OCI-LY3 (cell line): ENCODE measurements at regions not wholly inside any gene's neighbourhood (a gene's known extent, or its start where the extent isn't known, plus 50 kb on each side); places are given as distances from the start of the nearest gene placed in this dataset.

ENCODE experiments used
- H2AFZ ChIP-seq: fragments of 200-600, 300-600 bp; shearing (Covaris generic); 2 replicates; pipeline ENCODE4 v1.6.0; 2014; ENCODE audit warnings: antibody characterized with exemption, low read depth, low read length
- H3K27ac ChIP-seq: fragments of 200-600, 300-600 bp; sonication (generic); 2 replicates; pipeline ENCODE4 v1.5.1; 2014; ENCODE audit warnings: mild to moderate bottlenecking, low read length, moderate library complexity, mixed read lengths
- H3K27me3 ChIP-seq: fragments of 200-600, 300-600 bp; sonication (generic); 2 replicates; pipeline ENCODE4 v1.6.1; 2014; ENCODE audit warnings: low read depth, low read length, mixed read lengths
- H3K36me3 ChIP-seq: fragments of 200-600, 300-600 bp; sonication (generic); replicated peaks from 2 replicates; pipeline ENCODE3; 2014; ENCODE audit warnings: low read depth, low read length, mixed read lengths
- H3K4me1 ChIP-seq: fragments of 300-600, 200-600 bp; sonication (generic); 2 replicates; pipeline ENCODE4 v1.6.1; 2014; ENCODE audit warnings: low read length, mixed read lengths
- H3K4me2 ChIP-seq: fragments of 200-600, 300-600 bp; sonication (generic); 2 replicates; pipeline ENCODE4 v1.6.1; 2014; ENCODE audit warnings: low read length, mixed read lengths
- H3K4me3 ChIP-seq: fragments of 300-600, 200-600 bp; sonication (generic); 2 replicates; pipeline ENCODE4 v1.5.1; 2014; ENCODE audit warnings: antibody characterized with exemption, mild to moderate bottlenecking, low read length, moderate library complexity
- H3K79me2 ChIP-seq: fragments of 300-600, 200-600 bp; shearing (Covaris generic); 2 replicates; pipeline ENCODE4 v1.6.1; 2014; ENCODE audit warnings: mild to moderate bottlenecking, low read length, mixed read lengths
- H3K9ac ChIP-seq: fragments of 300-600, 200-600 bp; shearing (Covaris generic); 2 replicates; pipeline ENCODE4 v1.6.0; 2014; ENCODE audit warnings: mild to moderate bottlenecking, low read length, moderate library complexity
- H3K9me3 ChIP-seq: fragments of 200-600, 300-600 bp; shearing (Covaris generic); 2 replicates; pipeline ENCODE4 v1.6.1; 2014; ENCODE audit warnings: low read length, mixed read lengths; ENCODE audit not compliant: insufficient read depth
- H4K20me1 ChIP-seq: fragments of 200-600, 300-600 bp; sonication (generic); 2 replicates; pipeline ENCODE4 v1.6.1; 2016; ENCODE audit warnings: low read length, mixed read lengths; ENCODE audit not compliant: insufficient read depth
- EZH2phosphoT487 ChIP-seq: fragments of 200-600 bp; shearing (Covaris generic); IDR thresholded peaks from 2 replicates; pipeline ENCODE4 v1.6.1; 2018; ENCODE audit warnings: antibody characterized with exemption, mixed run types, low read depth
- TF ChIP-seq, protein P1 (sequence below): fragments of 200-600, 300-600 bp; sonication (generic); IDR thresholded peaks from 2 replicates; pipeline ENCODE4 v1.5.1; 2014; ENCODE audit warnings: antibody characterized with exemption, low read length, low read depth

DNA sequence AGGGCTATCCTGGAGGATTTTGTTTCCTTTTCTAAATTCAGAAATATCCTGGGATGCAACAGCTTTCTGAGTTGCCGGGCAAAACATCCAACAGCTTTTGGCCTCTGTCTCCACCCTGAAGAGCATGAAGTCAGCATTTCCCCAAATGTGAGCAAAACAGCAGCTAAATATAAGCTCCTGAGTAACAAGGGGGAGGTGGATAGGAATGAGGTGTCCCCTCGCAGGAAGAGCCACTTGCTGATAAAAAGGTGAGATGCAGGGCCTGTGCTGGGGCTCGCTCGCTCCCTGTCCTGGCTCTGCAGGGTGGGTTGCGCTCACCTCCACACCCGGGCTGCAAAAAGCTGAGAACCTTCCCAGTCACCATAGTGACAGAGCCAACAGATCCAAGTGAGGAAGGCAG is 264.3 kb downstream of the ZEB1 start:
- no peak overlapping the region for H3K4me3 ChIP-seq
- H4K20me1 ChIP-seq = no peaks in the 10 kb centered on the region
- H3K27ac ChIP-seq = no peak overlapping the region
- H3K36me3 ChIP-seq = peaks cover 3% of the 10 kb centered on the region
- H3K9ac ChIP-seq = no peak overlapping the region
- TF ChIP-seq EZH2phosphoT487 = no peak
- H3K27me3 ChIP-seq = no peaks in the 10 kb centered on the region
- no peaks in the 10 kb centered on the region for H3K9me3 ChIP-seq
- H3K4me1 ChIP-seq = peaks cover 32% of the 10 kb centered on the region
- no peaks in the 10 kb centered on the region for H3K79me2 ChIP-seq
- H3K4me2 ChIP-seq = no peak overlapping the region
- H2AFZ ChIP-seq = no peak overlapping the region

DNA sequence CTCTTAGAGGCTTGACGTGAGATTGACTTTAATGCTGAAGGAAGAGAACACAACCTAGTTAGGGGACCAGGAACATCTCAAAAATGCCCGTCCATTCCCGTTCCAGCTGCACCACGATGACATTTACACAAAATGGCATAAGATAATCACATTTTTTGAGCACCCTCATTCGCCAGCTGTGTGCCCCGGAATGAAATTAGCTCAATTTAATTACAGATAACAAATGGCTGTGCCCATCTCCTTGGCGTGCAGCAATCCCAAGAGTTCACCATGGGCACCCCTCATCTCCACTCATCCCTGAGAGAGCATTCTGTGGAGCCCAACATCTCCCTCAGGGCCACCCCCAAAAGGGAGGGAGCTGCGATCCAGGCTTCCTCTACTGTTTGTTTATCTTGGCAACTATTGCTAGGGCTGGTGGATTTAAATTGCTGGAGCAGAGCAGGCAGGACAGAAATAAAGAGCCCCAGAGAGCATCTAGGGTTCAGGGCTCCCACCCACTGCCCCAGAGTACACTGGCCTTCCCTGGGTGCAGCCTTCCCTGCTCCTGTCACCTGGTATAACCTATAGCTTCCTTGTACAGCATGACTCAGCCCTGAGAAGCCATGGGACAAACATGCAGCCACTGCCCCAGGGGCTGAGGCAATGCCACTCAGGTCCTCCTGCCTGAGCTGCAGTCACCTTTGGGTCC is 263.5 kb downstream of the ZEB1 start:
- TF ChIP-seq EZH2phosphoT487 = no peak
- TF ChIP-seq, protein P1, sequence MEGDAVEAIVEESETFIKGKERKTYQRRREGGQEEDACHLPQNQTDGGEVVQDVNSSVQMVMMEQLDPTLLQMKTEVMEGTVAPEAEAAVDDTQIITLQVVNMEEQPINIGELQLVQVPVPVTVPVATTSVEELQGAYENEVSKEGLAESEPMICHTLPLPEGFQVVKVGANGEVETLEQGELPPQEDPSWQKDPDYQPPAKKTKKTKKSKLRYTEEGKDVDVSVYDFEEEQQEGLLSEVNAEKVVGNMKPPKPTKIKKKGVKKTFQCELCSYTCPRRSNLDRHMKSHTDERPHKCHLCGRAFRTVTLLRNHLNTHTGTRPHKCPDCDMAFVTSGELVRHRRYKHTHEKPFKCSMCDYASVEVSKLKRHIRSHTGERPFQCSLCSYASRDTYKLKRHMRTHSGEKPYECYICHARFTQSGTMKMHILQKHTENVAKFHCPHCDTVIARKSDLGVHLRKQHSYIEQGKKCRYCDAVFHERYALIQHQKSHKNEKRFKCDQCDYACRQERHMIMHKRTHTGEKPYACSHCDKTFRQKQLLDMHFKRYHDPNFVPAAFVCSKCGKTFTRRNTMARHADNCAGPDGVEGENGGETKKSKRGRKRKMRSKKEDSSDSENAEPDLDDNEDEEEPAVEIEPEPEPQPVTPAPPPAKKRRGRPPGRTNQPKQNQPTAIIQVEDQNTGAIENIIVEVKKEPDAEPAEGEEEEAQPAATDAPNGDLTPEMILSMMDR = no peak
- peaks cover under 1% of the 10 kb centered on the region; the same call in 1 of the 2 replicates for H3K9me3 ChIP-seq
- H3K4me2 ChIP-seq = peak overlapping the region; percentile 63
- no peaks in the 10 kb centered on the region for H3K79me2 ChIP-seq
- H4K20me1 ChIP-seq = no peaks in the 10 kb centered on the region
- H3K27me3 ChIP-seq = no peaks in the 10 kb centered on the region
- peak overlapping the region; percentile 30; the same call in 1 of the 2 replicates for H3K9ac ChIP-seq
- peak overlapping the region; percentile 40 for H2AFZ ChIP-seq
- H3K27ac ChIP-seq = peak overlapping the region; percentile 50
- peaks cover 7% of the 10 kb centered on the region for H3K36me3 ChIP-seq
- peak overlapping the region; percentile 41 for H3K4me3 ChIP-seq
- peaks cover 37% of the 10 kb centered on the region for H3K4me1 ChIP-seq

DNA sequence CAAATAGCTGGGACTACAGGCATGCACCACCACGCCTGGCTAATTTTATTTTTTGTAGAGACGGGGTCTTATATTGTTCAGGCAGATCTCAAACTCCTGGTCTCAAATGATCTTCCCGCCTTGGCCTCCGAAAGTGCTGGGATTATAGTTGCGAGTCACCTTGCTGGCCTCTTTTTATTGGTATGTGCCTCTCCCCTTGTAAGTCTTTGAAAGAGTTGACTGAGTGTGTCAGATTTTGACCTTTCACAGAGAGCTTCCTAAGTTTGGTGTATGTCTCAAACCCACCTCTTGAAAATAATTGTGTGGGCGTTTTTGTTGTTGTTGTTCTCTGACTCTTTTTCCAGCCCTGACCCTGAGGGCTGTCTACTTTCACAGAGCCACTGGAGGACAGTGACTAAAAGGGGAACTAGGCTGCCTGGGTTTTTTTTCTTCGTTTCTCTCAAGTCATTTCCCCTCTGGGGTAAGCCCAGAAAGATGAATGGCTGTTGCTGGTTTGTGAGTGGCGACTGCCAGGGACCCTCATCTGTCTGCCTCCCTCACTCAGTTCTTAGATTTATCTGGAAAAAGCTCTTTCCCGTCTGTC is 262.8 kb downstream of the ZEB1 start:
- Histone ChIP-seq H2AFZ (peak overlapping the region; percentile 40), H4K20me1 (no peaks in the 10 kb centered on the region), H3K4me2 (peak overlapping the region; percentile 63), H3K4me1 (peaks cover 37% of the 10 kb centered on the region), H3K27ac (peak overlapping the region; percentile 50), H3K36me3 (peaks cover 10% of the 10 kb centered on the region), H3K4me3 (peak overlapping the region; percentile 41), H3K9ac (peak overlapping the region; percentile 37; the same call in 1 of the 2 replicates), H3K27me3 (no peaks in the 10 kb centered on the region), H3K79me2 (no peaks in the 10 kb centered on the region), H3K9me3 (peaks cover 3% of the 10 kb centered on the region; the same call in 1 of the 2 replicates)
- no peak for TF ChIP-seq EZH2phosphoT487
- TF ChIP-seq, protein P1 = no peak

DNA sequence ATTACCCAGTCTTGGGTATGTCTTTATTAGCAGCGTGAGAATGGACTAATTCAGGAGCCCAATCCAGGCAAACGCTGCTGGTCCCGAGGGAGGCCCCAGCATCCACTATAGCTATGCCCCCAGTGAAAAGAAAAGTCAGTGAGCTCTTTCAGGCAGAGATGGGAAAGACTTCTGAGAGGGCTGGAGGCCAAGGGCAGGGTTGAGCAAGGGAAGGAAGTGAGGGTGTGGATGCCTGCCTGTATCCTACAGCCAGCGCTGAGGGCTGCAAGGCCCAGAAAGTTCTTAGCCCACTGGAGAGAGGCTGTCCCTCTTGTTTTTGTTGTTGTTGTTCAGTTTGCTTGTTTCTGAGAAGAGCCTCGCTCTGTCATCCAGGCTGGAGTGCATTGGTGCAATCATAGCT is 261.6 kb downstream of the ZEB1 start:
- H3K27ac ChIP-seq = no peak overlapping the region
- H3K9me3 ChIP-seq = peaks cover 3% of the 10 kb centered on the region; the same call in 1 of the 2 replicates
- no peak overlapping the region for H3K9ac ChIP-seq
- no peaks in the 10 kb centered on the region for H3K79me2 ChIP-seq
- H3K27me3 ChIP-seq = no peaks in the 10 kb centered on the region
- no peak overlapping the region for H3K4me2 ChIP-seq
- H3K36me3 ChIP-seq = peaks cover 10% of the 10 kb centered on the region
- TF ChIP-seq, protein P1 = no peak
- TF ChIP-seq EZH2phosphoT487 = no peak
- H2AFZ ChIP-seq = no peak overlapping the region
- peaks cover 37% of the 10 kb centered on the region for H3K4me1 ChIP-seq
- H4K20me1 ChIP-seq = no peaks in the 10 kb centered on the region
- no peak overlapping the region for H3K4me3 ChIP-seq
